ENCODE measurements at regions not wholly inside any gene's neighbourhood (a gene's known extent, or its start where the extent isn't known, plus 50 kb on each side); places are given as distances from the start of the nearest gene placed in this dataset.
A peak's percentile ranks its signal among the peaks of the same experiment; 100 is the strongest.
"Not testable (repeated sequence)": the region's sequence is repeated elsewhere in the genome, so short reads cannot be mapped to it uniquely, and the experiment has no call there.

GRCh38 chr13:86491121-86491520 lies 691.9 kb upstream of the SLITRK6 start:
- TF ChIP-seq CTCF (conservative IDR thresholded peaks at IDR 0.05; ENCODE audit: low read depth, low read length), result no peak
- H3K4me3 ChIP-seq (ENCODE audit: low read length), result no peak overlapping the region
- no peak for DNase-seq (ENCODE audit: low read depth)

GRCh38 chr13:86501931-86502330 lies 702.7 kb upstream of the SLITRK6 start:
- DNase-seq (ENCODE audit: low read depth); H3K4me3 ChIP-seq (ENCODE audit: low read length): not testable (repeated sequence)

DNA sequence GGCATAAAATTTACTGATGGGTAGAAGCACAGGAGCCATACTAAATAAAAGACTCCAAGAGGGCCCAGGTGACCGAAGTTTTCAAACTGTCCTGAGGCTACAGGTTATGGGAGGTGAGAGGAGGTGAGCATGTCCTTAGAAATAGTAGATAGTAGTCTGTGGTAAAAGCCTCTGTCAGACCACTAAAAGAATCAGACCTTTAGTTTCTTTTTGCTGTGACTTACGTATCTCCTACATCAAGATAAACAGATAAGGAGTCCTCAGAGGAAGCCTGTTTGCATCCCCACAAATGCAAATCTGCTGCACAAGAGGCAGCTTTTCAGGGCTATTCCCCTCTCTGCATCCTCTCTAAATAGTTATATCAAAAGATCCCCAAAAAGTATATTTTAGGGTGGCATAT lies 711.6 kb upstream of the SLITRK6 start:
- no peak overlapping the region for H3K4me3 ChIP-seq (ENCODE audit: low read length)
- TF ChIP-seq CTCF (conservative IDR thresholded peaks at IDR 0.05; ENCODE audit: low read depth, low read length), result no peak
- no peak for DNase-seq (ENCODE audit: low read depth)

DNA sequence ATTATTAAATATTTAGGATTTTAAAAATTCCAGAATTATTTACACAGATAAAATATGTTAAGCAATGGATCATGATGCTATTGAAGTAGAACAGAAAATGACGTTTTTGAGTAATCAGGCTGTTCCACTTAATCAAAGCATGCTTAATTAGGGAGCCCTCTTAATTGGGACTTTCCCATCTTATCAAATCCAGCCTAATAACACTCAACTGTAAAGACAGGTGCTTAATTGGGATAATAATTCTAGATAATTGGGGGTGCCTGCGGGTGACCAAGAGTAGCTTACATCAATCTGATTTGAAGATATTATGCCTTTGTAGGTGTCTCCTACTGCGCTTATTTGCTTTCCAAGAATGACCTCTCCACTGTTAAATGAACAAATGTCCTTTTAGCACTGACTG lies 742.2 kb upstream of the SLITRK6 start:
- no peak for TF ChIP-seq CTCF (conservative IDR thresholded peaks at IDR 0.05; ENCODE audit: low read depth, low read length)
- no peak overlapping the region for H3K4me3 ChIP-seq (ENCODE audit: low read length)
- no peak for DNase-seq (ENCODE audit: low read depth)

DNA sequence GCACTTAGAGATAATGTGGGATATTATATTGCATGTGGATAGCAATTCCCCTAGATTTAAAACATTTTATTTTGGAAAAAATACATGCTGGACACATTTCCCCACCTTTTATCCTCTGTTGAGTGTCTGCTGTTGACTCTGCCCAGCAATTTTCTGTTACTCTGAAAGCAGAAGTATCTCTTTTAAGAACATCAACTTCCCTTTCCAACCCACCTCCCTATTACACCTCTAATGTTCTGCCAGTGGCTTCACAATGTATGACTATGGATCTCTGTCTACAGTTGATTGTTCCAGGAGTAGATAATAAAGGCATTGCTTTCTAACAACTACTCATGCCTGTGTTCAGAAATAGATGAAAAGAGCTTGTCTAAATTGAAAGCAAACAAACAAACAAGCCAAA lies 754.8 kb upstream of the SLITRK6 start:
- H3K4me3 ChIP-seq (ENCODE audit: low read length), result no peak overlapping the region
- no peak for DNase-seq (ENCODE audit: low read depth)
- no peak for TF ChIP-seq CTCF (conservative IDR thresholded peaks at IDR 0.05; ENCODE audit: low read depth, low read length)

- TF ChIP-seq CTCF (conservative IDR thresholded peaks at IDR 0.05; ENCODE audit: low read depth, low read length), result no peak
- no peak overlapping the region for H3K4me3 ChIP-seq (ENCODE audit: low read length)
- DNase-seq (ENCODE audit: low read depth), result no peak
These were observed 760.7 kb upstream of the SLITRK6 start for GRCh38 chr13:86559901-86560300.

DNA sequence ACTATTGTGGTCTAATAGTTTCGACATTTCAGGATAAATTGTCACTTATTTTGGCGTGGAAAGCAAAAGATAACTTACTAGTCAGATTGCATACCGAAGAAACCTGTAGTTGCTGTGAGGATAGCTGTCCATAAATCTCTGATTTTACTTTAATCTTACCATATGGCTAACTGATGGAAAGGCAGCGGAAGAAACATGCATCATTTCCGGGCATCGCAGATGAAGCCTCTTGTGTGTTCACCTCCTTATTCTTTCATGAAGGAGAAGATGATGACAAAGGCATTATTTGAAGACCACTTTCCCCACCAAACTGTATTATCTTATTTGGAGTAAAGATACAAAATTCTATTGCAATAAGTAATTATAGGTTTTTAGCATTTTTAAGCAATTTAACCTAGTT lies 763.6 kb upstream of the SLITRK6 start:
- H3K4me3 ChIP-seq (ENCODE audit: low read length), result no peak overlapping the region
- no peak for TF ChIP-seq CTCF (conservative IDR thresholded peaks at IDR 0.05; ENCODE audit: low read depth, low read length)
- no peak for DNase-seq (ENCODE audit: low read depth)

DNA sequence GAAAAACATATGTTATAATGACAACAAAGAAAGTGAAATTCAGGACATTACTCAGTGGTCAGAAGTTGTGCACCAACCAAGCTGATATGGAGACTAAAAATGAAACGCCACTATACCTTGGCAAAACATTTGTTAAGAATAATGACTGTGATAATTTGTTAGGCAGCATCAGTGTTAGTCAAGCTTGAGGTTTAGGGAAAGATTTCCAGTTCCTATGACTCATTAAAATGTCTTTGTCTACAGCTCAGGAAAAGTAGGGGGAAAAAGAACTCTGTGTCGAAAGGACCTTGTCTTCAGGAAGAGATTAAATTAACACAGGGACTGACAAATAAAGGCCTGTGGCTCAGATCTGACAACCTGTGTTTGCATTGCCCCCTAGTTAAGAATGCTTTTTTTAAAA lies 764.1 kb upstream of the SLITRK6 start:
- no peak for TF ChIP-seq CTCF (conservative IDR thresholded peaks at IDR 0.05; ENCODE audit: low read depth, low read length)
- no peak overlapping the region for H3K4me3 ChIP-seq (ENCODE audit: low read length)
- peak; percentile 55 for DNase-seq (ENCODE audit: low read depth)

All from retinal pigment epithelial cell (primary cell).